HG03460 (cell line): ENCODE measurements at regions not wholly inside any gene's neighbourhood (a gene's known extent, or its start where the extent isn't known, plus 50 kb on each side); places are given as distances from the start of the nearest gene placed in this dataset.

ENCODE experiments used
- ATAC-seq: cut with Tn5 transposase; IDR thresholded peaks from one replicate; pipeline ENCODE4 v1.9.1; 2021; ENCODE audit not compliant: unreplicated experiment

DNA sequence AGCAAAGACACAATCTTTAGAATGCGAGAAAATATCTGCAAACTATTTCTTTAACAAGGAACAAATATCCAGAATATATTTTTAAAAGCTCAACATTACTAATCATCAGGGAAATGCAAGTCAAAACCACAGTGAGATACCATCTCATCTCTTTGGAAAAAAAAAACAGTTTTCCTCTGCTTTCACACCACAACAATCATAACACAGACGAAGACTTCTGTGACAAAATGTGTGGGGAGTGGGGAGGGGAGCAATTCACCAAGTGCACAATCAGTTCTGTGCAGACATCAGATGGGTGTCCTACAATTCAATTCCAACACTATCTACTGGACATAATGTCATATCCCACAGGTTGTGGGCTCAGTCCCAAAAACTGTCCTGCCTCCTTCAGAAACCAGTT is 293.2 kb upstream of the SLC7A11 start:
- ATAC-seq: no peak

DNA sequence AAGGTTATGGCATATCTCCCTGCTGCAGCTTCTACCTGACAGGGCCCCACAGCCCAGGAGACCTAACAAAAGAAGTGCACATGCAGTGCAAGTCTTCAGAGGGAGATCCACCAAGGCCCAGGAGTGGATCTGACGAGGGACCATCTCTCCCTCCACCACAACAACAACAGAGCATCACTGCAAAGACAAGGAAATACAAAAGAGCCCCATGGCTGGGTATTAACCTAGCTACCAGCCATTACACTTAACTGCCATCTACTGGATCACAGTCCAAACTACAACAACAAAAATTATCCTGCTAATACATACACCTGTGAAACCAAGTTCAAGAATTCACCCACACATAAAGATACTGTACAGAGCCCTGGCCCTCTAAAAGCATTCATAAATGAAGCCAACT is 280.2 kb upstream of the SLC7A11 start:
- ATAC-seq: no peak

DNA sequence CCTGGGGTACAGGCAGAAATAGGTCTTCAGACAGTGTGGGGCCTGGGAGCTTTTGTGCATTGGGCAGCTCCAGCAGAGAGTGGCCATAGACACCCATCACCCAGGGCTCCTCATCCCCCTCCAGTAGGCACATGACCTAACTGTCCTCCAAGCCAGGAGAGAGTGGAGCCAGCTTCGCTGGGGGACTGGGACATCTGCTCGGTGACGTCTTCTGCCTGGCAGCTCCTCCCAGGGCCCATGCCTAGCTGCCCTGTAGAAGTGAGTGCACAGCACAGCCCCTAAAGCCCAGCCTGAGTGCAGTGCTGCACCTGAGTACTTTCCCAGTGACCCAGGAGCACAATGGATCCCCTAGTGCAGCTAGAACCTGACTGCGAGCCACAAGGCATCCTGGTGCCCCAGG is 279.7 kb upstream of the SLC7A11 start:
- ATAC-seq: no peak

DNA sequence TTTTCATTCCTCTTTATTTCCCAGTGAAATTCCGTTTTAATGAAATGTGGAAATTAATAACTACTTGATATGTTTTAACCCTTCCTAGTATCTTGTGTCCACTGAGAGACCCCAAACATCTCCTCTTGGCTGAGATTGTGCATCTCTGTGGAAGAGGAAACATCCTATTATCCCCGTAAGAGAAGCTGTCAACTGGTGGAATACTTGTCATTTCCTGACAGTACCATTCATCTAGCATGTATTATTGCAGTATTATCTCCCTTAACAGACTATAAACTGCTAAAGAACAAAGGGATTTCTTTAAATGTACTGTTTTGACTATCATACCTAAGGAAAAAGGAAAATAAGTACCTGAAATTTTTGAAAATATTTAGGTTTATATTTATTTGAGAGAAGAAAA is 277.3 kb upstream of the SLC7A11 start:
- ATAC-seq: no peak

GRCh38 chr4:138513535-138513934 is 271.4 kb upstream of the SLC7A11 start:
- ATAC-seq: no peak

- ATAC-seq: no peak
Measured at GRCh38 chr4:138512756-138513155, 270.6 kb upstream of the SLC7A11 start.

- no peak for ATAC-seq
Measured at GRCh38 chr4:138510053-138510452, 267.9 kb upstream of the SLC7A11 start.

- no peak for ATAC-seq
Measured at GRCh38 chr4:138509346-138509745, 267.2 kb upstream of the SLC7A11 start.

DNA sequence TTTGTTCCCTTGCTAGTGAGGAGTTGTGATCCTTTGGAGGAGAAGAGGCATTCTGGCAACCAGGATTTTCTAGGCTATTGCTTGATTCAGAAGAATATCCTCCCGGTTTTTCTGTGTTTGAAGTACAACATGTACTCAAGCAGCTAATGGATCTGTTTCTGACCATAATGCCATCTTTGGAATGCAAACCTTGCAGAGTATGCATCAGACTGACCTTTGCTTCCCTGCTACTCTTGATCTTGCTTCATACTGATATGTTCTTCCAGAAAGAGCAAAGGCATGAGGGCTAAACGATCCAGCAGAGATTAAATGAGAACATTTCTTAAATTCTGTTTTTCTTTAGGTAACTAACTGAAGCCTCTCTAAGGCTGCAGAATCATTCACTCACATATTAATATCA is 265.4 kb upstream of the SLC7A11 start:
- no peak for ATAC-seq

GRCh38 chr4:138501614-138502013 is 259.5 kb upstream of the SLC7A11 start:
- no peak for ATAC-seq

DNA sequence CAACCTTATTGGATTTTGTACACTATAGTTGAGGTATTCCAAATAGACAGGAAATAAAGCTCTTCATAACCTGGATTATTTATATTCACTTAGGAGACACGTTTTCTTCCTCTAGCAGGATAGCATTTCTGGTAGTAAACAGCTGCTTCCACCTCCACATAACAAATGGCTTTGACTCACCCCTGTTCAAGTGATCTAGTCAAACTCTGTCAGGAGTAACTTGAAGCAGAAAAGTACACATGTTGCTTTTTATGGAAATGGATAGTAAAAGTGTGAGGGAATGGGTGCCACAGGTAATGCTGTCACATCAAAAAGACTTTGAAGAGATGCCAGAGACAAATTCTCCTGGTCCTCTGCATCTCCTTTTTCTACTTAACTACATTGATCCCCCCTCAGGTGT is 258.7 kb upstream of the SLC7A11 start:
- ATAC-seq: no peak

GRCh38 chr4:138499627-138500026 is 257.5 kb upstream of the SLC7A11 start:
- ATAC-seq: no peak

DNA sequence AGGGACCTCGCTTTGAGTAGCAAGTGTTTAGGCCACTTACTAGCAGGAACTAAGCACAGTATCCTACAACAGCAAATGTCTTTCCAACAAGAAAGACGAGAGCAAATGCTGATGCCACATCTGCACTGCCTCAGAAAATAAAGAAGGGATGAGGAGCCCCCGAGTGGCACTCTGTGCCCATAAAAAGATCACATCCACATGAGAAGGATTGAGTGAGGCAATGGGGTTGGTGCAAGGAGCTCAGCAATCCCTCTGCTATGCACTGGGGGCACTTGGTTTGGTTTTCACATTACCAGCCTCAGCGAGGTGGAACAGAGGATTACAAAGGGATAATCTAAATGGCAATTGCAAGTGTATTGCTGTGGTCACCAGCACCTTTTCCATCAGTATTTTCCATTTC is 252.8 kb upstream of the SLC7A11 start:
- no peak for ATAC-seq

- ATAC-seq: no peak
Measured at GRCh38 chr4:138494116-138494515, 252.0 kb upstream of the SLC7A11 start.

GRCh38 chr4:138492176-138492575 is 250.0 kb upstream of the SLC7A11 start:
- no peak for ATAC-seq

DNA sequence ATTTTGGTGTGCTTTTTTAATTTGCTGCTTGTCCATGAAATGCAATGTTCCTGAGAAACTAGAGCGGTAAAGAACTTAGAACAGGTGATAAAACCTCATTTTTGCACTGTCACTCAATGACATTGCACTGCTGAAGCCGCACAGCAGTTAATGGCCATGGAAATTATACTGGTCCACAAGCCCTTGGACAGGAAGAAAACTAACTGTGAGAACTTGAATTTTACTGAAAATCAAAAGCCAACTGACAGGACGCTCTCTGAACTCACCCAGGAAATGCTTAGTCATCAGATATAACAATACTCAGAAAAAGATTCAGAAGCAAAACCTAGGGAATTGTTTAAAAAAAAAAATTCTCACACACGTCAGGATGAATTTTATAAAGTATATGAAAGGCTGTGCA is 246.4 kb upstream of the SLC7A11 start:
- no peak for ATAC-seq

- ATAC-seq: no peak
Measured at GRCh38 chr4:138487670-138488069, 245.5 kb upstream of the SLC7A11 start.

DNA sequence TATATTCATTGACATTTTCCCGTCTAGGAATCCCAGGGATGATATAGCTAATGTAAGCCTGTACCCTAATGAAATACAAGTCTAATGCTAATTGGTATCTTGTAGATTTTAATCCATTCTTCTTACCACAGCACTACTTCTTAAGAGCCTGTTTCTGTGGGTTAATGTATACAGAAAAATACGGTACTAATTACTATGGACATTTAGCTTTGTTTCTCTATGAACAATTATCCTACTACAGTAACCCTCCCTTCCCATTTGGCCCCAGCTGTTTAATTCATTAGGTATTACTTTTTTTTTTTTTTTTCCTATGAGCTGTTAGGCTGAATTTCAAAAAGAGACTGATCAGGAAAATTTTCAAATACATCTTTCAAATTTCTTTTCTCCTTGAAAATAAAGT is 245.1 kb upstream of the SLC7A11 start:
- no peak for ATAC-seq

GRCh38 chr4:138485498-138485897 is 243.3 kb upstream of the SLC7A11 start:
- ATAC-seq: no peak

DNA sequence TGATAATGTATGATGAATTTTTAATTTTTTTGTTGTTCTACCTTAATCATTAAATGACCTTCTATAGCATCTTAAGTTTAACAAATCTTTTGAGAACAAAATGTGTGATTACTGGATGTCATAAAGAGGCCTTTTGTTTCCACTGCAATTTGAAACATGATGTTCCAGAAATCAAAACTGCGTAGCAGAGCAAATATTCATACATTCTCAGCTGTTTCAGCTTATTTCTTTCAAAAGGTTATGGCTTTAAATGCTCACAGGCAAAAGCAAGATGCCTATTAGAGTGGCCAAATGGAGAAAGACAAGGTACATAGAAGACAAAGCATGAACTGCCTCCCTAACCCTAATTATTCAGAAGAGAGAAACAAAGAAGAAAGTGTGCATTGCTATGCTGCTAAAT is 233.0 kb upstream of the SLC7A11 start:
- no peak for ATAC-seq

- no peak for ATAC-seq
Measured at GRCh38 chr4:138473339-138473738, 231.2 kb upstream of the SLC7A11 start.

- no peak for ATAC-seq
Measured at GRCh38 chr4:138460477-138461414, 218.6 kb upstream of the SLC7A11 start.

DNA sequence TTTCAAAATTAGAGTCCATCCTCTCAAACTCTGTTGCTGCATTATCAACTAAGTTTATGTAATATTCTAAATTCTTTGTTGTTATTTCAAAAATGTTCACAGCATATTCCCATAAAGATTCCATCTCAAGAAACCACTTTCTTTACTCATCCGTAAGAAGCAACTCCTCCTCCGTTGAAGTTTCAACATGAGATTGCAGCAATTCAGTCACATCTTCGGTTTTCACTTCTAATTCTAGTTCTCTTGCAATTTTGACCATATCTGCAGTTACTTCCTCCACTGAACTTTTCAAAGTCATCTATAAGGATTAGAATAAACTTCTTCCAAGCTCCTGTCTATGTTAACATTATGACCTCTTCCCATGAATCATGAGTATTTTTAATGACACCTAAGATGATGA is 216.6 kb upstream of the SLC7A11 start:
- ATAC-seq: no peak
